H9 (cell line): ENCODE measurements at regions not wholly inside any gene's neighbourhood (a gene's known extent, or its start where the extent isn't known, plus 50 kb on each side); places are given as distances from the start of the nearest gene placed in this dataset.

ENCODE experiments used
- DNase-seq: peaks from one replicate; pipeline ENCODE4 v3.0.0-alpha.2; 2017
- H2AFZ ChIP-seq: one replicate; pipeline ENCODE4 v1.6.1; 2013; ENCODE audit warnings: mild to moderate bottlenecking, low read length, control low read depth, moderate library complexity
- H2AK5ac ChIP-seq: 2 replicates; pipeline ENCODE4 v1.6.1; 2013; ENCODE audit warnings: low read length, control low read depth, mixed read lengths; ENCODE audit not compliant: insufficient read length
- H2BK120ac ChIP-seq: one replicate; pipeline ENCODE4 v1.6.1; 2013; ENCODE audit warnings: low read depth, mild to moderate bottlenecking, low read length, control low read depth, inconsistent platforms; ENCODE audit not compliant: poor library complexity, severe bottlenecking
- H2BK12ac ChIP-seq: 2 replicates; pipeline ENCODE4 v1.6.1; 2013; ENCODE audit warnings: low read length, control low read depth, mixed read lengths, low read depth; ENCODE audit not compliant: insufficient read length
- H2BK15ac ChIP-seq: 2 replicates; pipeline ENCODE4 v1.6.1; 2013; ENCODE audit warnings: low read depth, low read length, control low read depth
- H2BK20ac ChIP-seq: one replicate; pipeline ENCODE4 v1.6.1; 2013; ENCODE audit warnings: low read depth, mild to moderate bottlenecking, low read length, control low read depth, inconsistent platforms; ENCODE audit not compliant: poor library complexity, severe bottlenecking
- H2BK5ac ChIP-seq: 2 replicates; pipeline ENCODE4 v1.6.1; 2013; ENCODE audit warnings: low read length, control low read depth, mixed read lengths; ENCODE audit not compliant: insufficient read length
- H3K14ac ChIP-seq: 2 replicates; pipeline ENCODE4 v1.6.1; 2013; ENCODE audit warnings: low read length, control low read depth; ENCODE audit not compliant: insufficient read depth
- H3K18ac ChIP-seq: 2 replicates; pipeline ENCODE4 v1.6.1; 2013; ENCODE audit warnings: low read depth, mild to moderate bottlenecking, mixed read lengths, low read length, control low read depth; ENCODE audit not compliant: insufficient read length
- H3K23ac ChIP-seq: 2 replicates; pipeline ENCODE4 v1.6.1; 2013; ENCODE audit warnings: low read length, control low read depth, mixed read lengths, low read depth; ENCODE audit not compliant: insufficient read length
- H3K23me2 ChIP-seq: 2 replicates; pipeline ENCODE4 v1.6.1; 2013; ENCODE audit warnings: low read depth, mild to moderate bottlenecking, mixed read lengths, low read length, control low read depth; ENCODE audit not compliant: insufficient read length, poor library complexity, severe bottlenecking
- H3K27ac ChIP-seq: 2 replicates; pipeline ENCODE4 v1.5.1; 2013; ENCODE audit warnings: low read length, control low read depth, mixed read lengths, low read depth; ENCODE audit not compliant: insufficient read length
- H3K27me3 ChIP-seq: 2 replicates; pipeline ENCODE4 v1.6.1; 2013; ENCODE audit warnings: low read length, control low read depth, inconsistent platforms; ENCODE audit not compliant: insufficient read depth
- H3K4ac ChIP-seq: 2 replicates; pipeline ENCODE4 v1.6.1; 2013; ENCODE audit warnings: low read depth, mild to moderate bottlenecking, control low read depth, inconsistent platforms, low read length, moderate library complexity
- H3K4me1 ChIP-seq: 2 replicates; pipeline ENCODE4 v1.6.1; 2013; ENCODE audit warnings: low read length, control low read depth, inconsistent platforms; ENCODE audit not compliant: insufficient read depth
- H3K4me2 ChIP-seq: 2 replicates; pipeline ENCODE4 v1.6.1; 2013; ENCODE audit warnings: low read length, control low read depth, mixed read lengths; ENCODE audit not compliant: insufficient read length, insufficient read depth
- H3K56ac ChIP-seq: 2 replicates; pipeline ENCODE4 v1.6.1; 2013; ENCODE audit warnings: low read depth, mild to moderate bottlenecking, mixed read lengths, low read length, control low read depth; ENCODE audit not compliant: insufficient read length
- H3K79me1 ChIP-seq: 2 replicates; pipeline ENCODE4 v1.6.1; 2013; ENCODE audit warnings: low read depth, mild to moderate bottlenecking, moderate library complexity, low read length, control low read depth, inconsistent platforms; ENCODE audit not compliant: insufficient read depth, poor library complexity, severe bottlenecking
- H3K79me2 ChIP-seq: 2 replicates; pipeline ENCODE4 v1.6.1; 2013; ENCODE audit warnings: low read length, control low read depth, inconsistent platforms; ENCODE audit not compliant: insufficient read depth
- H3K9ac ChIP-seq: 2 replicates; pipeline ENCODE4 v1.6.1; 2013; ENCODE audit warnings: low read length, control low read depth, mixed read lengths; ENCODE audit not compliant: insufficient read length; ENCODE audit errors: extremely low read depth
- H3K9me3 ChIP-seq: one replicate; pipeline ENCODE4 v1.6.1; 2013; ENCODE audit warnings: low read depth, low read length, inconsistent platforms; ENCODE audit not compliant: control insufficient read depth
- H3T11ph ChIP-seq: one replicate; pipeline ENCODE4 v1.6.1; 2013; ENCODE audit warnings: mild to moderate bottlenecking, low read length, control low read depth, inconsistent platforms
- H4K20me1 ChIP-seq: one replicate; pipeline ENCODE4 v1.6.1; 2013; ENCODE audit not compliant: control insufficient read depth, insufficient read length, insufficient read depth
- H4K5ac ChIP-seq: 2 replicates; pipeline ENCODE4 v1.6.1; 2013; ENCODE audit warnings: low read depth, mild to moderate bottlenecking, mixed read lengths, low read length, control low read depth; ENCODE audit not compliant: insufficient read length
- H4K8ac ChIP-seq: replicated peaks from 2 replicates; pipeline ENCODE4 v1.6.1; 2013; ENCODE audit warnings: low read length, control low read depth, mixed read lengths, low read depth; ENCODE audit not compliant: insufficient read length
- H4K91ac ChIP-seq: 2 replicates; pipeline ENCODE4 v1.6.1; 2013; ENCODE audit warnings: low read depth, mild to moderate bottlenecking, moderate library complexity, mixed read lengths, low read length, control low read depth; ENCODE audit not compliant: insufficient read length
- H3K27ac Mint-ChIP-seq, 3 experiments: 2 replicates in 2 of 3; 3 replicates in 1 of 3; pipeline ENCODE4 v1.8.0; 2020 to 2021; ENCODE audit warnings: mixed read lengths in 3 of 3, mild to moderate bottlenecking in 1 of 3, moderate library complexity in 1 of 3
- H3K27me3 Mint-ChIP-seq: 2 replicates; pipeline ENCODE4 v1.8.0; 2021; ENCODE audit warnings: low read depth, mild to moderate bottlenecking, moderate library complexity, mixed read lengths
- H3K36me3 Mint-ChIP-seq, 3 experiments: 2 replicates in 2 of 3; 3 replicates in 1 of 3; pipeline ENCODE4 v1.8.0; 2020 to 2021; ENCODE audit warnings: low read depth in 3 of 3, mixed read lengths in 3 of 3; ENCODE audit not compliant: insufficient read depth in 1 of 3
- H3K4me1 Mint-ChIP-seq, 2 experiments: 2 replicates each; pipeline ENCODE4 v1.8.0; 2020; ENCODE audit warnings: mixed read lengths in 2 of 2
- H3K4me3 Mint-ChIP-seq, 2 experiments: 2 replicates in 1 of 2; 3 replicates in 1 of 2; pipeline ENCODE4 v1.8.0; 2020 to 2021; ENCODE audit warnings: mild to moderate bottlenecking in 2 of 2, mixed read lengths in 2 of 2, moderate library complexity in 1 of 2
- H3K9me3 Mint-ChIP-seq, 2 experiments: 2 replicates in 1 of 2; 3 replicates in 1 of 2; pipeline ENCODE4 v1.8.0; 2020; ENCODE audit warnings: mild to moderate bottlenecking in 2 of 2, mixed read lengths in 2 of 2, moderate library complexity in 1 of 2
- CTCF ChIP-seq: fragments of 200-600 bp; sonication (generic); conservative IDR thresholded peaks from 3 replicates; pipeline ENCODE4 v1.8.0; 2021; ENCODE audit warnings: antibody characterized with exemption, mild to moderate bottlenecking
- WGBS: extraction: QIAGEN DNeasy Blood & Tissue Kit; methylation state at CpG from one replicate; pipeline ENCODE4 v1.1.7; 2013; ENCODE audit warnings: missing lambda C conversion rate, low lambda C conversion rate, mixed read lengths; ENCODE audit not compliant: insufficient read length; ENCODE audit errors: extremely low coverage; 5-methylcytosine and 5-hydroxymethylcytosine counted together

GRCh38 chr2:65654496-65654895, 222.1 kb upstream of the SPRED2 start:
- no peak overlapping the region for H2BK120ac ChIP-seq
- H3K27me3 ChIP-seq, result no peaks in the 10 kb centered on the region
- no peak overlapping the region for H4K5ac ChIP-seq
- Mint-ChIP-seq H3K27ac (no peak overlapping the region), H3K9me3 (no peaks in the 10 kb centered on the region), H3K27me3 (peaks cover 4% of the 10 kb centered on the region; the same call in 1 of the 2 replicates), H3K36me3 (no peaks in the 10 kb centered on the region), H3K4me1 (peaks cover 0 to 5% of the 10 kb centered on the region in 2 experiments; a peak in 2 of 4 replicates), H3K4me3 (no peak overlapping the region)
- H3K9me3 ChIP-seq, result no peaks in the 10 kb centered on the region
- H3T11ph ChIP-seq, result no peak overlapping the region
- no peak overlapping the region for H2BK5ac ChIP-seq
- WGBS, result no CpG with 5 or more reads among the region's 3 CpGs
- H2AFZ ChIP-seq, result no peak overlapping the region
- no peak overlapping the region for H4K8ac ChIP-seq
- H3K79me2 ChIP-seq, result no peaks in the 10 kb centered on the region
- H4K20me1 ChIP-seq, result no peaks in the 10 kb centered on the region
- no peak overlapping the region for H3K27ac ChIP-seq
- no peak for DNase-seq
- no peak overlapping the region for H3K18ac ChIP-seq
- H2BK15ac ChIP-seq, result no peak overlapping the region
- no peaks in the 10 kb centered on the region for H3K79me1 ChIP-seq
- H2BK20ac ChIP-seq, result no peak overlapping the region
- no peaks in the 10 kb centered on the region for H3K4me1 ChIP-seq
- H3K9ac ChIP-seq, result no peak overlapping the region
- no peak overlapping the region for H3K56ac ChIP-seq
- H3K14ac ChIP-seq, result no peak overlapping the region
- H3K23me2 ChIP-seq, result no peaks in the 10 kb centered on the region
- no peak overlapping the region for H2AK5ac ChIP-seq
- no peak overlapping the region for H4K91ac ChIP-seq
- TF ChIP-seq CTCF, result no peak
- no peak overlapping the region for H2BK12ac ChIP-seq
- H3K4me2 ChIP-seq, result no peak overlapping the region
- H3K4ac ChIP-seq, result no peak overlapping the region
- no peak overlapping the region for H3K23ac ChIP-seq
